ENCODE measurements at regions not wholly inside any gene's neighbourhood (a gene's known extent, or its start where the extent isn't known, plus 50 kb on each side); places are given as distances from the start of the nearest gene placed in this dataset.

GRCh38 chr12:115811929-115812328, 465.6 kb downstream of the MED13L start:
- no peaks in the 10 kb centered on the region for H3K27me3 ChIP-seq
- H3K4me1 ChIP-seq = no peaks in the 10 kb centered on the region
- H3K9me3 ChIP-seq = no peaks in the 10 kb centered on the region
- no peak overlapping the region for H3K4me3 ChIP-seq
- H3K36me3 ChIP-seq = no peaks in the 10 kb centered on the region
- no peak overlapping the region for H3K27ac ChIP-seq
- DNase-seq = no peak
- no peak for TF ChIP-seq POLR2A (IDR thresholded peaks at IDR 0.05)
- TF ChIP-seq CTCF (IDR thresholded peaks at IDR 0.05) = no peak

GRCh38 chr12:115811045-115811444, 466.4 kb downstream of the MED13L start:
- Histone ChIP-seq H3K4me1 (no peaks in the 10 kb centered on the region), H3K27me3 (no peaks in the 10 kb centered on the region), H3K4me3 (no peak overlapping the region), H3K36me3 (no peaks in the 10 kb centered on the region), H3K27ac (no peak overlapping the region), H3K9me3 (no peaks in the 10 kb centered on the region)
- DNase-seq = no peak
- TF ChIP-seq POLR2A (IDR thresholded peaks at IDR 0.05) (no peak), CTCF (IDR thresholded peaks at IDR 0.05) (no peak)

GRCh38 chr12:115810122-115810901, 467.2 kb downstream of the MED13L start:
- H3K36me3 ChIP-seq = no peaks in the 10 kb centered on the region
- no peaks in the 10 kb centered on the region for H3K9me3 ChIP-seq
- TF ChIP-seq POLR2A (IDR thresholded peaks at IDR 0.05) (no peak), CTCF (IDR thresholded peaks at IDR 0.05) (no peak)
- no peak for DNase-seq
- H3K4me1 ChIP-seq = no peaks in the 10 kb centered on the region
- no peak overlapping the region for H3K4me3 ChIP-seq
- no peak overlapping the region for H3K27ac ChIP-seq
- no peaks in the 10 kb centered on the region for H3K27me3 ChIP-seq

GRCh38 chr12:115806000-115806399, 471.5 kb downstream of the MED13L start:
- no peak for DNase-seq
- H3K36me3 ChIP-seq = no peaks in the 10 kb centered on the region
- no peak overlapping the region for H3K27ac ChIP-seq
- H3K4me1 ChIP-seq = no peaks in the 10 kb centered on the region
- TF ChIP-seq CTCF (IDR thresholded peaks at IDR 0.05) = no peak
- TF ChIP-seq POLR2A (IDR thresholded peaks at IDR 0.05) = no peak
- H3K9me3 ChIP-seq = no peaks in the 10 kb centered on the region
- no peak overlapping the region for H3K4me3 ChIP-seq
- no peaks in the 10 kb centered on the region for H3K27me3 ChIP-seq

- Histone ChIP-seq H3K27ac (no peak overlapping the region), H3K4me1 (no peaks in the 10 kb centered on the region), H3K4me3 (no peak overlapping the region), H3K9me3 (no peaks in the 10 kb centered on the region), H3K36me3 (no peaks in the 10 kb centered on the region), H3K27me3 (no peaks in the 10 kb centered on the region)
- DNase-seq = no peak
- TF ChIP-seq CTCF (IDR thresholded peaks at IDR 0.05) (no peak), POLR2A (IDR thresholded peaks at IDR 0.05) (no peak)
Measured at GRCh38 chr12:115802767-115803166, 474.7 kb downstream of the MED13L start.

All from Peyer's patch (tissue), 4 donors.